ENCODE measurements at regions not wholly inside any gene's neighbourhood (a gene's known extent, or its start where the extent isn't known, plus 50 kb on each side); places are given as distances from the start of the nearest gene placed in this dataset.
A peak's percentile ranks its signal among the peaks of the same experiment; 100 is the strongest.

DNA sequence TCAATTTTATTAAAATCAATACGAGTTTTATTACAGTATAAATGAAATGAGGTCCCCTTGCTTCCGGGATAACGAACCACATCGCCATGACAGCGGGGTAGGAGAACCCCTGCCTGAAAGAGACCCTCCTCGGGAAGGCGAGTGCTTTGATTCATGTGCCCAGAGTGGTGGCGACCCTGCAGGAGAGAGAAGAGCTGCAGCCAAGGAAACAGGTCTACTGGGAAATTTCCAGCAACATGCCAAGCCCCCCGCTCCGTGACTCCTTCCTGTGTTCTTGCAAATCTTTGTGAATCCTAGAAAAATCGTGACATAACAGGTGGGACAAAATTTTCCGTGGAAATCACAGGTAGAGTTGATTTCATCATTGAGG is 162.5 kb downstream of the WSCD1 start:
- Mint-ChIP-seq H3K4me1 (ENCODE audit: low read depth, unreplicated experiment) (peaks cover 3% of the 10 kb centered on the region), H3K4me3 (ENCODE audit: unreplicated experiment) (no peak overlapping the region), H3K36me3 (ENCODE audit: low read depth, unreplicated experiment) (no peaks in the 10 kb centered on the region), H3K27me3 (ENCODE audit: low read depth, unreplicated experiment) (peaks cover 43% of the 10 kb centered on the region), H3K27ac (ENCODE audit: unreplicated experiment) (no peak overlapping the region), H3K9me3 (ENCODE audit: unreplicated experiment) (no peaks in the 10 kb centered on the region)
- no peak overlapping the region for H3K9ac ChIP-seq (ENCODE audit: low read length)
- no peak overlapping the region for H3K4me3 ChIP-seq (ENCODE audit: insufficient read depth, low read depth, low read length)
- peaks cover 15% of the 10 kb centered on the region for H3K27me3 ChIP-seq (ENCODE audit: insufficient read depth, low read length)
- DNase-seq (ENCODE audit: low read depth) (no peak), FAIRE-seq (no peak)
- peak overlapping the region; percentile 81 for H3K4me2 ChIP-seq (ENCODE audit: low read length)
- peaks cover 14% of the 10 kb centered on the region for H3K4me1 ChIP-seq (ENCODE audit: insufficient read depth, low read length)
- H4K20me1 ChIP-seq (ENCODE audit: insufficient read depth, low read length) = no peaks in the 10 kb centered on the region
- no peak overlapping the region for H2AFZ ChIP-seq (ENCODE audit: low read depth, low read length)
- H3K36me3 ChIP-seq (ENCODE audit: insufficient read depth, low read length) = no peaks in the 10 kb centered on the region
- no peaks in the 10 kb centered on the region for H3K9me3 ChIP-seq (ENCODE audit: insufficient read depth, low read depth, low read length)
- H3K79me2 ChIP-seq (ENCODE audit: insufficient read depth, low read length) = no peaks in the 10 kb centered on the region
- no peak overlapping the region for H3K27ac ChIP-seq (ENCODE audit: low read depth, low read length)
- TF ChIP-seq, protein P1, sequence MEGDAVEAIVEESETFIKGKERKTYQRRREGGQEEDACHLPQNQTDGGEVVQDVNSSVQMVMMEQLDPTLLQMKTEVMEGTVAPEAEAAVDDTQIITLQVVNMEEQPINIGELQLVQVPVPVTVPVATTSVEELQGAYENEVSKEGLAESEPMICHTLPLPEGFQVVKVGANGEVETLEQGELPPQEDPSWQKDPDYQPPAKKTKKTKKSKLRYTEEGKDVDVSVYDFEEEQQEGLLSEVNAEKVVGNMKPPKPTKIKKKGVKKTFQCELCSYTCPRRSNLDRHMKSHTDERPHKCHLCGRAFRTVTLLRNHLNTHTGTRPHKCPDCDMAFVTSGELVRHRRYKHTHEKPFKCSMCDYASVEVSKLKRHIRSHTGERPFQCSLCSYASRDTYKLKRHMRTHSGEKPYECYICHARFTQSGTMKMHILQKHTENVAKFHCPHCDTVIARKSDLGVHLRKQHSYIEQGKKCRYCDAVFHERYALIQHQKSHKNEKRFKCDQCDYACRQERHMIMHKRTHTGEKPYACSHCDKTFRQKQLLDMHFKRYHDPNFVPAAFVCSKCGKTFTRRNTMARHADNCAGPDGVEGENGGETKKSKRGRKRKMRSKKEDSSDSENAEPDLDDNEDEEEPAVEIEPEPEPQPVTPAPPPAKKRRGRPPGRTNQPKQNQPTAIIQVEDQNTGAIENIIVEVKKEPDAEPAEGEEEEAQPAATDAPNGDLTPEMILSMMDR (IDR thresholded peaks at IDR 0.05; ENCODE audit: insufficient read depth, low read depth, low read length) = no peak
- TF ChIP-seq EZH2 (IDR thresholded peaks at IDR 0.05; ENCODE audit: insufficient read depth, low read length) = no peak

DNA sequence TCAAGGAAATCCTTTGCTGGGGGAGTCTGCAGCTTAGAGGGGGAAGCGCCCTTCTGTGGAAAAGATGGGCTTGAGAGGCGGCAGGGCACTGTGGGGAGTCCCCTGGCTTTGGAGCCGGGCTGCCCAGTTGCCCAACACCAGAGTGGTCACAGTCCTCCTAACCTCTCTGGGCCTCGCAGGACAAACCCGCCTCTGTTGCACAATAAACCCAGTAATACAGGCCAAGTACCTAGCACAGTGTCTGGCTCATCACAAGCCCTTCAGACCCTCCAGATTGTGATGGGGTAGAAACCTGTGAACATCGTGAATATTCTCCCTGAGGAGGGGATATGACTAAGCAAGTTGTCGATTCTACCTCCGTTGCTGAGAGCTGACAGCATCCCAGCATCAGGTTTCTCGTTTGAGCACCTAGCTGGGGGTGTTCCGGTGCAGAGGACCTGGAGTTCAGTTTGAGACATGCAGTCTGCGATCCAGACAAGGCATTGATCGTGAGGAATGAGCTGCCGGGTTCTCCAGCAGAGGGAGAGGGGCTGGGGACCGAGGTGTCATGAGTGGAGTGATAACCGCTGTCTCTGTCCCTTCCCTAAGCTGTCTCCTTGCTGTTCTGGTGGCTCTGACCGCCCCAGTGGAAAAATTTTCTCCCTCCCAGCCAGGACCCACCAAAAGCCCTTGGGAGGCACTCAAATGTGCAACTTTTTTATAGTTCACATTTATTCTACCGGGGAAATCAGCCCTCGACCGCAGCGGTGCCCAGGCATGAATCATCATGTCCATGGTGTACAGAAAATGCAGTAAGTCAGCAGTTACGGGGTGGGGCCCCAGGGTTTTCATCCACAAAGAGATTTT is 161.9 kb downstream of the WSCD1 start:
- Mint-ChIP-seq H3K9me3 (ENCODE audit: unreplicated experiment) (no peaks in the 10 kb centered on the region), H3K27me3 (ENCODE audit: low read depth, unreplicated experiment) (peaks cover 43% of the 10 kb centered on the region), H3K4me1 (ENCODE audit: low read depth, unreplicated experiment) (peaks cover 3% of the 10 kb centered on the region), H3K36me3 (ENCODE audit: low read depth, unreplicated experiment) (no peaks in the 10 kb centered on the region), H3K27ac (ENCODE audit: unreplicated experiment) (no peak overlapping the region), H3K4me3 (ENCODE audit: unreplicated experiment) (no peak overlapping the region)
- Histone ChIP-seq H3K9ac (ENCODE audit: low read length) (peak overlapping the region; percentile 5), H3K9me3 (ENCODE audit: insufficient read depth, low read depth, low read length) (no peaks in the 10 kb centered on the region), H3K27me3 (ENCODE audit: insufficient read depth, low read length) (peaks cover 15% of the 10 kb centered on the region), H2AFZ (ENCODE audit: low read depth, low read length) (no peak overlapping the region), H3K79me2 (ENCODE audit: insufficient read depth, low read length) (no peaks in the 10 kb centered on the region), H4K20me1 (ENCODE audit: insufficient read depth, low read length) (no peaks in the 10 kb centered on the region), H3K4me1 (ENCODE audit: insufficient read depth, low read length) (peaks cover 14% of the 10 kb centered on the region), H3K36me3 (ENCODE audit: insufficient read depth, low read length) (no peaks in the 10 kb centered on the region), H3K4me2 (ENCODE audit: low read length) (peak overlapping the region; percentile 81), H3K27ac (ENCODE audit: low read depth, low read length) (peak overlapping the region; percentile 16), H3K4me3 (ENCODE audit: insufficient read depth, low read depth, low read length) (peak overlapping the region; percentile 11)
- FAIRE-seq (no peak), DNase-seq (ENCODE audit: low read depth) (peak; percentile 55)
- TF ChIP-seq, protein P1 (IDR thresholded peaks at IDR 0.05; ENCODE audit: insufficient read depth, low read depth, low read length) = no peak
- TF ChIP-seq EZH2 (IDR thresholded peaks at IDR 0.05; ENCODE audit: insufficient read depth, low read length) = no peak

DNA sequence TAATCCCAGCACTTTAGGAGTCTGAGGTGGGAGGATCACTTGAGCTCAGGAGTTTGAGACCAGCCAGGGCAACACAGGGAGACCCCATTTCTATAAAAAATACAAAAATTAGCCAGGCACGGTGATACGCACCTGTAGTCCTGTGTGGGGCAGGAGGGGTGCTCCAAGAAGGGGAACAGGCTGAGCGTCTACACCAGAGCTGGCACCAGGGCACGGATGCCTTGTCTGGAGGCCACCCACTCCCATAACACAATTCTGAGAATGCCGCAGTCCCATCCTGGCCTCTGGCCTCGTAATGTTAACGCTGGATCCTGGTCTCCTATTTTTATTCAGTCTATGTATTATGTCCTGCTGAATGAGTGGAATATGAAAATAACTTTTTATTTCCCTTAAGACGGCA is 161.3 kb downstream of the WSCD1 start:
- no peaks in the 10 kb centered on the region for H4K20me1 ChIP-seq (ENCODE audit: insufficient read depth, low read length)
- H3K27me3 Mint-ChIP-seq (ENCODE audit: low read depth, unreplicated experiment) = peaks cover 43% of the 10 kb centered on the region
- H3K4me3 ChIP-seq (ENCODE audit: insufficient read depth, low read depth, low read length) = no peak overlapping the region
- peaks cover 15% of the 10 kb centered on the region for H3K27me3 ChIP-seq (ENCODE audit: insufficient read depth, low read length)
- H3K36me3 ChIP-seq (ENCODE audit: insufficient read depth, low read length) = no peaks in the 10 kb centered on the region
- no peaks in the 10 kb centered on the region for H3K36me3 Mint-ChIP-seq (ENCODE audit: low read depth, unreplicated experiment)
- no peaks in the 10 kb centered on the region for H3K9me3 ChIP-seq (ENCODE audit: insufficient read depth, low read depth, low read length)
- no peaks in the 10 kb centered on the region for H3K79me2 ChIP-seq (ENCODE audit: insufficient read depth, low read length)
- no peak for DNase-seq (ENCODE audit: low read depth)
- peaks cover 3% of the 10 kb centered on the region for H3K4me1 Mint-ChIP-seq (ENCODE audit: low read depth, unreplicated experiment)
- H3K27ac Mint-ChIP-seq (ENCODE audit: unreplicated experiment) = no peak overlapping the region
- no peak for TF ChIP-seq EZH2 (IDR thresholded peaks at IDR 0.05; ENCODE audit: insufficient read depth, low read length)
- TF ChIP-seq, protein P1 (IDR thresholded peaks at IDR 0.05; ENCODE audit: insufficient read depth, low read depth, low read length) = no peak
- no peaks in the 10 kb centered on the region for H3K9me3 Mint-ChIP-seq (ENCODE audit: unreplicated experiment)
- peaks cover 14% of the 10 kb centered on the region for H3K4me1 ChIP-seq (ENCODE audit: insufficient read depth, low read length)
- H2AFZ ChIP-seq (ENCODE audit: low read depth, low read length) = no peak overlapping the region
- no peak overlapping the region for H3K9ac ChIP-seq (ENCODE audit: low read length)
- peak overlapping the region; percentile 81 for H3K4me2 ChIP-seq (ENCODE audit: low read length)
- H3K27ac ChIP-seq (ENCODE audit: low read depth, low read length) = no peak overlapping the region
- FAIRE-seq = no peak
- no peak overlapping the region for H3K4me3 Mint-ChIP-seq (ENCODE audit: unreplicated experiment)
